Fibroblast of mammary gland (primary cell): ENCODE measurements at regions not wholly inside any gene's neighbourhood (a gene's known extent, or its start where the extent isn't known, plus 50 kb on each side); places are given as distances from the start of the nearest gene placed in this dataset.

ENCODE experiments used
- DNase-seq: peaks from one replicate; pipeline ENCODE4 v3.0.0-alpha.2; 2010; ENCODE audit warnings: low read depth
- H3K4me3 ChIP-seq: 2 replicates; pipeline ENCODE4 v1.5.1; 2011; ENCODE audit warnings: low read depth, mild to moderate bottlenecking, low read length, moderate library complexity; ENCODE audit not compliant: control insufficient read depth
- CTCF ChIP-seq: conservative IDR thresholded peaks from 2 replicates; pipeline ENCODE4 v1.5.1; 2011; ENCODE audit warnings: low read depth, low read length, inconsistent platforms; ENCODE audit not compliant: control insufficient read depth, insufficient read depth

- no peak overlapping the region for H3K4me3 ChIP-seq
- TF ChIP-seq CTCF = peak; percentile 53
- DNase-seq = peak; percentile 30
These were observed 524.3 kb downstream of the PSAT1 start for GRCh38 chr9:78821126-78821822.

GRCh38 chr9:78826527-78826926, 529.6 kb downstream of the PSAT1 start:
- no peak for DNase-seq
- H3K4me3 ChIP-seq = no peak overlapping the region
- TF ChIP-seq CTCF = no peak

- no peak for TF ChIP-seq CTCF
- no peak overlapping the region for H3K4me3 ChIP-seq
- DNase-seq = no peak
These were observed 531.6 kb downstream of the PSAT1 start for GRCh38 chr9:78828521-78828920.

- H3K4me3 ChIP-seq = no peak overlapping the region
- no peak for DNase-seq
- TF ChIP-seq CTCF = no peak
These were observed 533.4 kb downstream of the PSAT1 start for GRCh38 chr9:78830301-78830700.

GRCh38 chr9:78831726-78832125, 534.8 kb downstream of the PSAT1 start:
- no peak for DNase-seq
- no peak overlapping the region for H3K4me3 ChIP-seq
- no peak for TF ChIP-seq CTCF

GRCh38 chr9:78835928-78836450, 539.1 kb downstream of the PSAT1 start:
- no peak for DNase-seq
- no peak overlapping the region for H3K4me3 ChIP-seq
- TF ChIP-seq CTCF = no peak

GRCh38 chr9:78839252-78839651, 542.3 kb downstream of the PSAT1 start:
- TF ChIP-seq CTCF = no peak
- no peak overlapping the region for H3K4me3 ChIP-seq

More at GRCh38 chr9:78839252-78839651, 542.3 kb downstream of the PSAT1 start:
- no peak for DNase-seq
